ENCODE measurements at regions not wholly inside any gene's neighbourhood (a gene's known extent, or its start where the extent isn't known, plus 50 kb on each side); places are given as distances from the start of the nearest gene placed in this dataset.

DNA sequence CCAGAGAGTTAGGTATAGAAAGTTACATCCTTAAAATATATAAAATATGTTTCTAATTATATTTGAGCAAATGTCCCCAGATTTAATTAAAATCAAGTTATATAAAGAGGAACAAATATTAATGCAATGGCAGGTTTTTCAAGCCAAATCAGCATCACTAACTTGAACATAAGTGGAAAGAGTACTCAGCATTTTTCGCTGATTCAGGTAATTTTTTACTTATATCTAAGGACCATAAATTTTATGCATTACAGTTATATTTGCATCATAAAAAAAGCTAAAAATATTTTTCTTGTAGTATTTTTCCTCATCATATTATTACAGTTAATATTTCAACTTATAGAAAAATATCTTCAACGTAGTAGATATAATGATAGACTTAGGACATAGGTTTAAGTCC is 1047.4 kb downstream of the FAM133A start:
- WGBS, 2 experiments (ENCODE audit: extremely low coverage in 1 of 2, insufficient coverage in 1 of 2, insufficient read length in 1 of 2, insufficient replicate concordance in 2 of 2, low coverage in 1 of 2, low lambda C conversion rate in 2 of 2, missing lambda C conversion rate in 1 of 2): 94% methylated on average over 2 of the region's 2 CpGs; no CpG with 5 or more reads in 1 of the 2 experiments
- no peaks in the 10 kb centered on the region; the same call in 1 of the 2 replicates for H3K79me1 ChIP-seq (ENCODE audit: low read depth, low read length)
- no peak overlapping the region for H3K27ac ChIP-seq (ENCODE audit: low read depth, low read length)
- no peaks in the 10 kb centered on the region for H3K23me2 ChIP-seq (ENCODE audit: low read depth, low read length)
- DNase-seq (ENCODE audit: low read depth in 1 of 2, low spot score in 2 of 2) (no peak), FAIRE-seq (no peak)
- H3K4me2 ChIP-seq (ENCODE audit: insufficient read depth in 1 of 2, low read depth in 2 of 2, low read length in 2 of 2): no peak overlapping the region
- TF ChIP-seq TAF7 (optimal IDR thresholded peaks at IDR 0.05; ENCODE audit: borderline replicate concordance, low read depth, low read length) (no peak), SP4 (IDR thresholded peaks at IDR 0.05; ENCODE audit: low read length) (no peak), POU5F1 (IDR thresholded peaks at IDR 0.05; ENCODE audit: low read depth, low read length) (no peak), KDM1A (IDR thresholded peaks at IDR 0.05; ENCODE audit: borderline replicate concordance, low read length) (no peak), CHD1 (IDR thresholded peaks at IDR 0.05; ENCODE audit: low read depth, low read length) (no peak), YY1 (IDR thresholded peaks at IDR 0.05; ENCODE audit: low read depth, low read length) (no peak)
- no peak overlapping the region for H2AFZ ChIP-seq (ENCODE audit: low read length)
- H3K4me1 ChIP-seq (replicated peaks in 1 of 4; ENCODE audit: control insufficient read depth in 3 of 4, insufficient read depth in 4 of 4, low read length in 3 of 4): no peaks in the 10 kb centered on the region
- no peaks in the 10 kb centered on the region for H3K9me3 ChIP-seq (ENCODE audit: insufficient read depth in 2 of 2, low read depth in 1 of 2, low read length in 1 of 2)
- POLR2A ChIA-PET (ENCODE audit: partially characterized antibody): no interaction called here
- H2AK5ac ChIP-seq (ENCODE audit: low read depth, low read length): no peak overlapping the region
- no peak overlapping the region for H2BK120ac ChIP-seq (replicated peaks; ENCODE audit: low read depth, low read length)
- no peaks in the 10 kb centered on the region for H4K20me1 ChIP-seq (replicated peaks in 1 of 2; ENCODE audit: control insufficient read depth in 1 of 2, insufficient read depth in 2 of 2, low read length in 2 of 2)
- peaks cover 0 to 3% (median 0%) of the 10 kb centered on the region in 4 experiments; a peak in 1 of 8 replicates for H3K36me3 ChIP-seq (ENCODE audit: control insufficient read depth in 2 of 4, insufficient read depth in 4 of 4, low read length in 3 of 4)
- H3K56ac ChIP-seq (replicated peaks; ENCODE audit: insufficient read length, low read depth, low read length): no peak overlapping the region
- H2BK12ac ChIP-seq (ENCODE audit: low read depth, low read length): no peak overlapping the region
- no peak overlapping the region for H3K9ac ChIP-seq (replicated peaks in 1 of 4; ENCODE audit: extremely low read depth in 1 of 4, low read depth in 3 of 4, low read length in 3 of 4)
- H4K8ac ChIP-seq (ENCODE audit: extremely low read depth, insufficient read depth, low read length): no peak overlapping the region
- no peaks in the 10 kb centered on the region for H3K79me2 ChIP-seq (ENCODE audit: control insufficient read depth in 1 of 2, insufficient read depth in 2 of 2, low read length in 2 of 2)
- no peak overlapping the region for H3K4me3 ChIP-seq (ENCODE audit: extremely low read depth in 1 of 4, insufficient read depth in 2 of 4, low read depth in 3 of 4, low read length in 4 of 4)
- H3K18ac ChIP-seq (ENCODE audit: extremely low read depth, low read length): no peak overlapping the region
- no peaks in the 10 kb centered on the region for H3K27me3 ChIP-seq (replicated peaks in 1 of 4; ENCODE audit: control insufficient read depth in 3 of 4, extremely low read depth in 1 of 4, insufficient read depth in 3 of 4, low read length in 3 of 4)
- H3K4ac ChIP-seq (replicated peaks; ENCODE audit: insufficient read length, low read depth, low read length): no peak overlapping the region
- H2BK20ac ChIP-seq (ENCODE audit: low read length): no peak overlapping the region
- no peak overlapping the region for H4K91ac ChIP-seq (replicated peaks; ENCODE audit: insufficient read length, low read length)
- no peak overlapping the region for H3K23ac ChIP-seq (ENCODE audit: insufficient read length)
- no peak overlapping the region for H2BK15ac ChIP-seq (ENCODE audit: low read length)
- H3K14ac ChIP-seq (ENCODE audit: insufficient read length): no peak overlapping the region
- CTCF ChIA-PET (ENCODE audit: partially characterized antibody): no interaction called here
- no peak overlapping the region for H2BK5ac ChIP-seq (ENCODE audit: low read depth, low read length)
- H4K5ac ChIP-seq (ENCODE audit: insufficient read length, low read depth, low read length): no peak overlapping the region

Data from H1 (cell line).